Lower lobe of right lung (tissue), 2 donors: ENCODE measurements at regions not wholly inside any gene's neighbourhood (a gene's known extent, or its start where the extent isn't known, plus 50 kb on each side); places are given as distances from the start of the nearest gene placed in this dataset.

Experiments used
- ATAC-seq, 2 donors: fragments of 200-7000 bp; cut with Tn5 transposase; one replicate each; pipeline ENCODE4 v1.9.1; 2020 to 2022; ENCODE audit warnings: mild to moderate bottlenecking in 2 of 2, moderate library complexity in 2 of 2
- DNase-seq: peaks from one replicate; pipeline ENCODE4 v3.0.0-alpha.2; 2020
- H3K27ac ChIP-seq: fragments of 200-600 bp; one replicate; pipeline ENCODE4 v1.8.0; 2022
- H3K27me3 ChIP-seq: fragments of 200-600 bp; one replicate; pipeline ENCODE4 v1.8.0; 2022; ENCODE audit warnings: low read depth
- H3K36me3 ChIP-seq: fragments of 200-600 bp; one replicate; pipeline ENCODE4 v1.8.0; 2022; ENCODE audit warnings: mild to moderate bottlenecking
- H3K4me1 ChIP-seq: fragments of 200-600 bp; one replicate; pipeline ENCODE4 v1.8.0; 2022
- H3K4me3 ChIP-seq: fragments of 200-600 bp; one replicate; pipeline ENCODE4 v1.8.0; 2022; ENCODE audit warnings: mild to moderate bottlenecking
- H3K9me3 ChIP-seq: fragments of 200-600 bp; one replicate; pipeline ENCODE4 v1.8.0; 2022
- CTCF ChIP-seq: fragments of 200-600 bp; IDR thresholded peaks from one replicate; pipeline ENCODE4 v1.8.0; 2022; ENCODE audit warnings: antibody characterized with exemption, mild to moderate bottlenecking
- intact Hi-C: fragments of 100-400 bp; cut with DNase I; formaldehyde crosslinking; loops from one replicate; pipeline ENCODE4 v1.11.0; 2022
- donor health status: DM: no; HTN: yes; CAD: no; lungs with severe emphysema.

GRCh38 chr6:23086100-23086499, 516.7 kb downstream of the HDGFL1 start:
- no peak for ATAC-seq
- Histone ChIP-seq H3K27me3 (no peaks in the 10 kb centered on the region), H3K9me3 (no peaks in the 10 kb centered on the region), H3K27ac (no peak overlapping the region), H3K36me3 (no peaks in the 10 kb centered on the region), H3K4me1 (no peaks in the 10 kb centered on the region), H3K4me3 (no peak overlapping the region)
- TF ChIP-seq CTCF: no peak
- no peak for DNase-seq
- intact Hi-C loops: no loop called here

- no peaks in the 10 kb centered on the region for H3K27me3 ChIP-seq
- intact Hi-C loops: no loop called here
- no peaks in the 10 kb centered on the region for H3K9me3 ChIP-seq
These were observed 518.1 kb downstream of the HDGFL1 start for GRCh38 chr6:23087471-23087870.

GRCh38 chr6:23088761-23089160, 519.4 kb downstream of the HDGFL1 start:
- intact Hi-C loops: no loop called here
- Histone ChIP-seq H3K4me3 (no peak overlapping the region), H3K27me3 (no peaks in the 10 kb centered on the region), H3K4me1 (no peaks in the 10 kb centered on the region), H3K27ac (no peak overlapping the region), H3K36me3 (no peaks in the 10 kb centered on the region), H3K9me3 (no peaks in the 10 kb centered on the region)
- DNase-seq (no peak), ATAC-seq (no peak)
- no peak for TF ChIP-seq CTCF

More at GRCh38 chr6:23087471-23087870, 518.1 kb downstream of the HDGFL1 start:
- ATAC-seq (no peak), DNase-seq (no peak)
- no peak for TF ChIP-seq CTCF
- H3K4me3 ChIP-seq: no peak overlapping the region
- no peaks in the 10 kb centered on the region for H3K4me1 ChIP-seq
- H3K36me3 ChIP-seq: no peaks in the 10 kb centered on the region
- H3K27ac ChIP-seq: no peak overlapping the region

- no peak for TF ChIP-seq CTCF
- intact Hi-C loops: no loop called here
- no peak overlapping the region for H3K4me3 ChIP-seq
- no peaks in the 10 kb centered on the region for H3K4me1 ChIP-seq
- no peaks in the 10 kb centered on the region for H3K36me3 ChIP-seq
- H3K27ac ChIP-seq: no peak overlapping the region
- DNase-seq: no peak
- no peaks in the 10 kb centered on the region for H3K27me3 ChIP-seq
- no peak for ATAC-seq
- no peaks in the 10 kb centered on the region for H3K9me3 ChIP-seq
These were observed 520.6 kb downstream of the HDGFL1 start for GRCh38 chr6:23089981-23090380.

- Histone ChIP-seq H3K27me3 (no peaks in the 10 kb centered on the region), H3K4me1 (no peaks in the 10 kb centered on the region), H3K36me3 (no peaks in the 10 kb centered on the region), H3K27ac (no peak overlapping the region), H3K4me3 (no peak overlapping the region), H3K9me3 (no peaks in the 10 kb centered on the region)
- DNase-seq (no peak), ATAC-seq (no peak)
- no peak for TF ChIP-seq CTCF
- intact Hi-C loops: no loop called here
These were observed 522.4 kb downstream of the HDGFL1 start for GRCh38 chr6:23091795-23092194.

GRCh38 chr6:23096876-23097275, 527.5 kb downstream of the HDGFL1 start:
- Histone ChIP-seq H3K27me3 (no peaks in the 10 kb centered on the region), H3K27ac (no peak overlapping the region), H3K9me3 (no peaks in the 10 kb centered on the region), H3K4me3 (no peak overlapping the region), H3K4me1 (no peaks in the 10 kb centered on the region), H3K36me3 (no peaks in the 10 kb centered on the region)
- TF ChIP-seq CTCF: no peak
- DNase-seq (no peak), ATAC-seq (no peak)
- intact Hi-C loops: no loop called here
